ENCODE measurements at regions not wholly inside any gene's neighbourhood (a gene's known extent, or its start where the extent isn't known, plus 50 kb on each side); places are given as distances from the start of the nearest gene placed in this dataset.

- Histone ChIP-seq H3K4me1 (ENCODE audit: insufficient read depth, low read length) (no peaks in the 10 kb centered on the region), H2AFZ (ENCODE audit: low read depth, low read length) (no peak overlapping the region), H3K9me3 (ENCODE audit: insufficient read depth, low read length, severe bottlenecking) (no peaks in the 10 kb centered on the region), H3K27me3 (ENCODE audit: insufficient read depth, low read length, poor library complexity) (no peaks in the 10 kb centered on the region), H3K4me2 (ENCODE audit: insufficient read depth, low read length) (no peak overlapping the region), H3K27ac (ENCODE audit: low read length) (no peak overlapping the region), H3K9ac (ENCODE audit: low read depth, low read length) (no peak overlapping the region), H3K36me3 (ENCODE audit: insufficient read depth, low read length) (no peaks in the 10 kb centered on the region), H3K4me3 (ENCODE audit: low read depth in 1 of 2, low read length in 2 of 2) (no peak overlapping the region), H4K20me1 (ENCODE audit: insufficient read depth, low read length) (no peaks in the 10 kb centered on the region), H3K79me2 (ENCODE audit: insufficient read depth, low read length) (no peaks in the 10 kb centered on the region)
- no peak for ATAC-seq (ENCODE audit: insufficient read depth, low read depth)
- no peak for TF ChIP-seq CTCF (IDR thresholded peaks at IDR 0.05; ENCODE audit: borderline replicate concordance, extremely low read depth, low read length, poor library complexity, severe bottlenecking)
- TF ChIP-seq EZH2 (IDR thresholded peaks at IDR 0.05; ENCODE audit: borderline replicate concordance, low read depth, low read length, severe bottlenecking), result no peak
- no peak for DNase-seq
Measured at GRCh38 chr12:25767606-25768005, 190.9 kb upstream of the RASSF8 start.

DNA sequence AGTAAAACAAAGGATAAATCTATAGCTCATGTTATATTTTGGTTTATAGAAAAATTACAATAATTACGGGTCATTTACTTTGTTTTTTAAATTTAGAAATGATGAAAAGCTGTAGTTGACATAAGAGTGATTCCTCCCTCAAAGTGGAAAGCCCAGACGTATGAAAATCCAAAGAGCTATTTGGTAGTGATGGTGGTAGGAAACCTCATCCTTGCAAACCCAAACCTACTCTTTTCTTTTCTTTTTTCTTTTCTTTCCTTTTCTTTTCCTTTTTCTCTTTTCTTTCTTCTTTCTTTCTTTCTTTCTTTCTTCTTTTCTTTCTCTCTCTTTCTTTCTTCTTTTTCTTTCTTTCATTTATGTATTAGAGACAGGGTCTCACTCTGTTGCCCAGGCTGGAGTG is 190.3 kb upstream of the RASSF8 start:
- Histone ChIP-seq H3K9ac (ENCODE audit: low read depth, low read length) (no peak overlapping the region), H3K27ac (ENCODE audit: low read length) (no peak overlapping the region), H3K27me3 (ENCODE audit: insufficient read depth, low read length, poor library complexity) (no peaks in the 10 kb centered on the region), H4K20me1 (ENCODE audit: insufficient read depth, low read length) (no peaks in the 10 kb centered on the region), H3K9me3 (ENCODE audit: insufficient read depth, low read length, severe bottlenecking) (no peaks in the 10 kb centered on the region), H3K79me2 (ENCODE audit: insufficient read depth, low read length) (no peaks in the 10 kb centered on the region), H3K36me3 (ENCODE audit: insufficient read depth, low read length) (no peaks in the 10 kb centered on the region), H2AFZ (ENCODE audit: low read depth, low read length) (no peak overlapping the region), H3K4me2 (ENCODE audit: insufficient read depth, low read length) (no peak overlapping the region), H3K4me3 (ENCODE audit: low read depth in 1 of 2, low read length in 2 of 2) (no peak overlapping the region), H3K4me1 (ENCODE audit: insufficient read depth, low read length) (no peaks in the 10 kb centered on the region)
- no peak for TF ChIP-seq EZH2 (IDR thresholded peaks at IDR 0.05; ENCODE audit: borderline replicate concordance, low read depth, low read length, severe bottlenecking)
- no peak for TF ChIP-seq CTCF (IDR thresholded peaks at IDR 0.05; ENCODE audit: borderline replicate concordance, extremely low read depth, low read length, poor library complexity, severe bottlenecking)
- ATAC-seq (ENCODE audit: insufficient read depth, low read depth) (no peak), DNase-seq (no peak)

- Histone ChIP-seq H3K9ac (ENCODE audit: low read depth, low read length) (no peak overlapping the region), H3K27me3 (ENCODE audit: insufficient read depth, low read length, poor library complexity) (no peaks in the 10 kb centered on the region), H3K4me1 (ENCODE audit: insufficient read depth, low read length) (no peaks in the 10 kb centered on the region), H3K27ac (ENCODE audit: low read length) (no peak overlapping the region), H4K20me1 (ENCODE audit: insufficient read depth, low read length) (no peaks in the 10 kb centered on the region), H3K4me3 (ENCODE audit: low read depth in 1 of 2, low read length in 2 of 2) (no peak overlapping the region), H3K9me3 (ENCODE audit: insufficient read depth, low read length, severe bottlenecking) (no peaks in the 10 kb centered on the region), H3K36me3 (ENCODE audit: insufficient read depth, low read length) (no peaks in the 10 kb centered on the region), H2AFZ (ENCODE audit: low read depth, low read length) (no peak overlapping the region), H3K4me2 (ENCODE audit: insufficient read depth, low read length) (no peak overlapping the region), H3K79me2 (ENCODE audit: insufficient read depth, low read length) (no peaks in the 10 kb centered on the region)
- no peak for ATAC-seq (ENCODE audit: insufficient read depth, low read depth)
- TF ChIP-seq CTCF (IDR thresholded peaks at IDR 0.05; ENCODE audit: borderline replicate concordance, extremely low read depth, low read length, poor library complexity, severe bottlenecking) (no peak), EZH2 (IDR thresholded peaks at IDR 0.05; ENCODE audit: borderline replicate concordance, low read depth, low read length, severe bottlenecking) (no peak)
- no peak for DNase-seq
Measured at GRCh38 chr12:25769082-25769945, 189.2 kb upstream of the RASSF8 start.

Data from DND-41 (cell line).